Esophagus squamous epithelium (tissue), 5 donors: ENCODE measurements at regions not wholly inside any gene's neighbourhood (a gene's known extent, or its start where the extent isn't known, plus 50 kb on each side); places are given as distances from the start of the nearest gene placed in this dataset.

Experiments
- DNase-seq: peaks from one replicate; lab custom pipeline; 2025; lab: John Stamatoyannopoulos, UW
- H3K27ac ChIP-seq, 4 donors: fragments of 200-600 bp; sonication (generic); one replicate each; pipeline ENCODE4 v1.5.1; 2016 to 2019; ENCODE audit warnings: mild to moderate bottlenecking in 1 of 4
- H3K27me3 ChIP-seq, 4 donors: fragments of 200-600 bp; sonication (generic); 1 replicate in 3 of 4; 2 replicates in 1 of 4; pipeline versions ENCODE4 v1.5.1 to v1.6.0; 2017 to 2021; ENCODE audit warnings: antibody characterized with exemption in 1 of 4
- H3K36me3 ChIP-seq, 3 donors: fragments of 200-600 bp; sonication (generic); one replicate each; pipeline ENCODE4 v1.5.1; 2016 to 2019
- H3K4me1 ChIP-seq, 3 donors: fragments of 200-600 bp; sonication (generic); one replicate each; pipeline ENCODE4 v1.5.1; 2017 to 2019
- H3K4me3 ChIP-seq, 4 donors: fragments of 200-600 bp; sonication (generic); 1 replicate in 3 of 4; 2 replicates in 1 of 4; pipeline ENCODE4 v1.5.1; 2016 to 2019; ENCODE audit warnings: mild to moderate bottlenecking in 2 of 4, moderate library complexity in 1 of 4
- H3K9me3 ChIP-seq, 3 donors: fragments of 200-600 bp; sonication (generic); one replicate each; pipeline ENCODE4 v1.5.1; 2016 to 2019
- POLR2A ChIP-seq, 4 donors: fragments of 450-650 bp; IDR thresholded peaks; one replicate each; pipeline ENCODE4 v1.6.1; 2017; ENCODE audit warnings: antibody characterized with exemption in 4 of 4, mild to moderate bottlenecking in 4 of 4, moderate library complexity in 3 of 4
- WGBS, 2 donors: methylation state at CpG; one replicate each; pipeline ENCODE4 v1.1.5; 2018; 5-methylcytosine and 5-hydroxymethylcytosine counted together
- intact Hi-C: fragments of 100-400 bp; cut with DNase I; formaldehyde crosslinking; loops from one replicate; pipeline ENCODE4 v1.15.0; 2022
- small RNA-seq, 4 donors: library from RNA; depleted of rRNA; stranded (forward); fragments of <200 nt; gene quantifications; one replicate each; pipeline ENCODE3, GENCODE V24; 2016
- TF ChIP-seq, protein P1 (sequence below), 6 experiments: fragments of 450-650 bp in 4 of 6; fragments of 200-600 bp in 2 of 6; sonication (generic) in 2 of 6; IDR thresholded peaks; one replicate each; pipeline ENCODE4 v1.5.1; 2016 to 2019; ENCODE audit warnings: antibody characterized with exemption in 6 of 6, mild to moderate bottlenecking in 4 of 6, moderate library complexity in 4 of 6
- donor health status: DM: yes; HTN: yes; CAD: no.

DNA sequence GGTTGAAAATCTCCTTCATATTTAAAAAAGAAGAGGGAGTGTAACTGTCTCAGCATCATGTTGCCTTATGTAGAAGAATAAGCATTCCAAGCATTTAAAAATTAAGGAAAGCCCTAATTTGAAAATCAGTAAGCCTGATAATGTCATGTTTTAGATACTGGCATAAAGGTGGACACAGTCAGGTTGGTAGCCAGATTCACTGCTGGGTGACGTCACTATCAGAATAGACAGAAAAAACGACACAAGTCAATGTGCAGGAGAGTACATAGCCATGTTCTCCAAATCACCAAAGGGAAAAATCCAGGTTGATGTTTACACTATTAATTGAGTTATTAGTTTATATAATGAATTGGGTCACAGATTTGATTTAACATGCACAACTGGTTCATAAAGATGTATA, 50.8 kb upstream of the POU3F2 start:
- intact Hi-C loops: no loop called here
- WGBS, 2 donors: 57 to 75% methylated on average over 2 of the region's 2 CpGs

More for the DNA sequence above, 50.8 kb upstream of the POU3F2 start:
- Histone ChIP-seq H3K4me3 (no peak overlapping the region), H3K9me3 (no peaks in the 10 kb centered on the region), H3K27me3 (peaks cover 0 to 24% (median 2%) of the 10 kb centered on the region in 4 donors), H3K4me1 (no peaks in the 10 kb centered on the region), H3K27ac (no peak overlapping the region), H3K36me3 (no peaks in the 10 kb centered on the region)
- DNase-seq: no peak
- TF ChIP-seq, protein P1, sequence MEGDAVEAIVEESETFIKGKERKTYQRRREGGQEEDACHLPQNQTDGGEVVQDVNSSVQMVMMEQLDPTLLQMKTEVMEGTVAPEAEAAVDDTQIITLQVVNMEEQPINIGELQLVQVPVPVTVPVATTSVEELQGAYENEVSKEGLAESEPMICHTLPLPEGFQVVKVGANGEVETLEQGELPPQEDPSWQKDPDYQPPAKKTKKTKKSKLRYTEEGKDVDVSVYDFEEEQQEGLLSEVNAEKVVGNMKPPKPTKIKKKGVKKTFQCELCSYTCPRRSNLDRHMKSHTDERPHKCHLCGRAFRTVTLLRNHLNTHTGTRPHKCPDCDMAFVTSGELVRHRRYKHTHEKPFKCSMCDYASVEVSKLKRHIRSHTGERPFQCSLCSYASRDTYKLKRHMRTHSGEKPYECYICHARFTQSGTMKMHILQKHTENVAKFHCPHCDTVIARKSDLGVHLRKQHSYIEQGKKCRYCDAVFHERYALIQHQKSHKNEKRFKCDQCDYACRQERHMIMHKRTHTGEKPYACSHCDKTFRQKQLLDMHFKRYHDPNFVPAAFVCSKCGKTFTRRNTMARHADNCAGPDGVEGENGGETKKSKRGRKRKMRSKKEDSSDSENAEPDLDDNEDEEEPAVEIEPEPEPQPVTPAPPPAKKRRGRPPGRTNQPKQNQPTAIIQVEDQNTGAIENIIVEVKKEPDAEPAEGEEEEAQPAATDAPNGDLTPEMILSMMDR (IDR thresholded peaks at IDR 0.05): no peak
- TF ChIP-seq POLR2A (IDR thresholded peaks at IDR 0.05): no peak

Small RNAs in the stretch of these regions (small RNA-seq; reads per million reads assigned to genes)
- gene AL589826.1 (0 reads per million in 4 donors), gene MIR2113 (0 reads per million in 4 donors)
